Loucy (cell line): ENCODE measurements at regions not wholly inside any gene's neighbourhood (a gene's known extent, or its start where the extent isn't known, plus 50 kb on each side); places are given as distances from the start of the nearest gene placed in this dataset.

Experiments
- H2AFZ ChIP-seq: fragments of 200-600 bp; sonication (generic); 2 replicates; pipeline ENCODE4 v1.6.0; 2016; ENCODE audit warnings: antibody characterized with exemption, mild to moderate bottlenecking, low read length, moderate library complexity
- H3F3A ChIP-seq: fragments of 200-600 bp; 2 replicates; pipeline ENCODE4 v1.6.0; 2016; ENCODE audit warnings: antibody characterized with exemption, low read depth, mild to moderate bottlenecking
- H3K27me3 ChIP-seq: fragments of 200-600 bp; sonication (generic); 2 replicates; pipeline ENCODE4 v1.6.1; 2014; ENCODE audit warnings: low read length, mild to moderate bottlenecking; ENCODE audit not compliant: insufficient read depth, poor library complexity, severe bottlenecking
- H3K36me3 ChIP-seq: fragments of 200-600 bp; sonication (generic); 2 replicates; pipeline ENCODE4 v1.6.1; 2016; ENCODE audit warnings: low read length; ENCODE audit not compliant: insufficient read depth
- H3K4me1 ChIP-seq: fragments of 200-600 bp; sonication (generic); 2 replicates; pipeline ENCODE4 v1.5.1; 2014; ENCODE audit warnings: low read length, mild to moderate bottlenecking; ENCODE audit not compliant: insufficient read depth, poor library complexity, severe bottlenecking
- H3K4me2 ChIP-seq: fragments of 200-600 bp; sonication (generic); 2 replicates; pipeline ENCODE4 v1.6.0; 2014; ENCODE audit warnings: antibody characterized with exemption, low read length, low read depth, mild to moderate bottlenecking; ENCODE audit not compliant: poor library complexity, severe bottlenecking
- H3K4me3 ChIP-seq: fragments of 200-600 bp; sonication (generic); 2 replicates; pipeline ENCODE4 v1.5.1; 2014; ENCODE audit warnings: low read length, mild to moderate bottlenecking, mixed read lengths; ENCODE audit not compliant: poor library complexity, severe bottlenecking
- H3K79me2 ChIP-seq: fragments of 200-600 bp; sonication (generic); 2 replicates; pipeline ENCODE4 v1.6.1; 2014; ENCODE audit warnings: low read length; ENCODE audit not compliant: insufficient read depth
- H3K9ac ChIP-seq: fragments of 200-600 bp; sonication (generic); 2 replicates; pipeline ENCODE4 v1.6.0; 2014; ENCODE audit warnings: mild to moderate bottlenecking, low read depth, low read length, moderate library complexity; ENCODE audit not compliant: poor library complexity, severe bottlenecking
- H3K9me2 ChIP-seq: fragments of 200-600 bp; sonication (generic); replicated peaks from 2 replicates; pipeline ENCODE4 v1.6.1; 2016; ENCODE audit warnings: low read depth, low read length, mixed read lengths
- H3K9me3 ChIP-seq: fragments of 200-600 bp; sonication (generic); 2 replicates; pipeline ENCODE4 v1.6.1; 2014; ENCODE audit warnings: mild to moderate bottlenecking, antibody characterized with exemption, low read length, low read depth; ENCODE audit not compliant: insufficient read depth
- H4K20me1 ChIP-seq: fragments of 200-600 bp; sonication (generic); 2 replicates; pipeline ENCODE4 v1.6.0; 2014; ENCODE audit warnings: antibody characterized with exemption, low read length, mild to moderate bottlenecking; ENCODE audit not compliant: insufficient read depth, poor library complexity, severe bottlenecking
- EZH2phosphoT487 ChIP-seq: fragments of 200-600 bp; IDR thresholded peaks from 2 replicates; pipeline ENCODE4 v1.6.1; 2018; ENCODE audit warnings: antibody characterized with exemption, mild to moderate bottlenecking, moderate library complexity, borderline replicate concordance
- TF ChIP-seq, protein P1 (sequence below): fragments of 200-600 bp; sonication (generic); conservative IDR thresholded peaks from 2 replicates; pipeline ENCODE4 v1.5.1; 2014; ENCODE audit warnings: mild to moderate bottlenecking, antibody characterized with exemption, low read length

GRCh38 chr11:79515781-79516180 is 75.0 kb upstream of the TENM4 start:
- Histone ChIP-seq H3K4me1 (no peaks in the 10 kb centered on the region), H3K9me3 (no peaks in the 10 kb centered on the region; the same call in 1 of the 2 replicates), H3K9me2 (no peaks in the 10 kb centered on the region), H3K36me3 (no peaks in the 10 kb centered on the region), H3K27me3 (no peaks in the 10 kb centered on the region), H2AFZ (no peak overlapping the region), H3K4me3 (no peak overlapping the region), H3K4me2 (no peak overlapping the region), H3K9ac (no peak overlapping the region), H3F3A (no peaks in the 10 kb centered on the region), H4K20me1 (no peaks in the 10 kb centered on the region), H3K79me2 (no peaks in the 10 kb centered on the region)
- TF ChIP-seq, protein P1, sequence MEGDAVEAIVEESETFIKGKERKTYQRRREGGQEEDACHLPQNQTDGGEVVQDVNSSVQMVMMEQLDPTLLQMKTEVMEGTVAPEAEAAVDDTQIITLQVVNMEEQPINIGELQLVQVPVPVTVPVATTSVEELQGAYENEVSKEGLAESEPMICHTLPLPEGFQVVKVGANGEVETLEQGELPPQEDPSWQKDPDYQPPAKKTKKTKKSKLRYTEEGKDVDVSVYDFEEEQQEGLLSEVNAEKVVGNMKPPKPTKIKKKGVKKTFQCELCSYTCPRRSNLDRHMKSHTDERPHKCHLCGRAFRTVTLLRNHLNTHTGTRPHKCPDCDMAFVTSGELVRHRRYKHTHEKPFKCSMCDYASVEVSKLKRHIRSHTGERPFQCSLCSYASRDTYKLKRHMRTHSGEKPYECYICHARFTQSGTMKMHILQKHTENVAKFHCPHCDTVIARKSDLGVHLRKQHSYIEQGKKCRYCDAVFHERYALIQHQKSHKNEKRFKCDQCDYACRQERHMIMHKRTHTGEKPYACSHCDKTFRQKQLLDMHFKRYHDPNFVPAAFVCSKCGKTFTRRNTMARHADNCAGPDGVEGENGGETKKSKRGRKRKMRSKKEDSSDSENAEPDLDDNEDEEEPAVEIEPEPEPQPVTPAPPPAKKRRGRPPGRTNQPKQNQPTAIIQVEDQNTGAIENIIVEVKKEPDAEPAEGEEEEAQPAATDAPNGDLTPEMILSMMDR = no peak
- TF ChIP-seq EZH2phosphoT487 = no peak

DNA sequence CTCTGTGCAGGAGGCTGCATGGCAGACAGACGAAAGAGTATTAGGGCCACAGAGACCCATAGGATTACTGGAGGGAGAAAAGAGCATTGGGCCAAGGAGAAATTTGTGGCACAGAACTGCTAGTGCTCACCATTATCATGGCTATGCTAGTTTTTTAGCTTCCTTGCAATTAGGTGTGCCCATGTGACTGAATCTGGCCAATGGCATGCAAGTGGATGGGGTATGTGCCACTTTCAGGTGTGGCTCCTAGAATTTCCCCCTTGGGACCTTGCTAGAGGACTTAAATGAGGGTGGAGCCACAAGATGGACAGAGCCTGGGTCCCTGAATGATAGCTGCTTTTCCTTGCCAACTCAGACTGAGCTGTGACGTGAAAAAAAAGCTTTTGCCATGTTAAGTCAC is 73.9 kb upstream of the TENM4 start:
- Histone ChIP-seq H4K20me1 (no peaks in the 10 kb centered on the region), H2AFZ (no peak overlapping the region), H3K27me3 (no peaks in the 10 kb centered on the region), H3K4me3 (no peak overlapping the region), H3K4me2 (no peak overlapping the region), H3K9me3 (no peaks in the 10 kb centered on the region; the same call in 1 of the 2 replicates), H3K36me3 (no peaks in the 10 kb centered on the region), H3K79me2 (no peaks in the 10 kb centered on the region), H3F3A (no peaks in the 10 kb centered on the region), H3K9ac (no peak overlapping the region), H3K9me2 (no peaks in the 10 kb centered on the region), H3K4me1 (no peaks in the 10 kb centered on the region)
- TF ChIP-seq, protein P1 = no peak
- no peak for TF ChIP-seq EZH2phosphoT487

DNA sequence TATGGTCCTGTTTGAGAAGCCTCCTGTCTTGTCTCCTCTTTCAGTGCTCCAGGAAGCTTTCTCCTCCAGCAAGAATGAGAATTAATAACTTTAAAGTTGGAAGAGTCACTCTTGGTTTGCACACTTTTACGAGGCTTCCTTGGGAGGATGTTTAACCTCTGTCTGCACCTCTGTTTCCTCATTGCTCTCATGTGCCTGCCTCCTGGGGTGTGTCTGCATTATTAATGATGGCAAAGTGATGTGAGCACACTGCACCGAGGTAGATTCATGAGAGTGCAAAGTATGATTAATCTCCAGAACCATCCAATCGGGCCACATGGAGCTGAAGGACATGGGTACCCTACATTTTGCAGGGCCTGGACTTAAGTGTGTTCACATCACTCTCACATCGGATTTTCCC is 73.5 kb upstream of the TENM4 start:
- no peak overlapping the region for H3K4me2 ChIP-seq
- H3K9ac ChIP-seq = no peak overlapping the region
- no peaks in the 10 kb centered on the region for H3K79me2 ChIP-seq
- no peaks in the 10 kb centered on the region for H3F3A ChIP-seq
- H3K4me1 ChIP-seq = no peaks in the 10 kb centered on the region
- H3K9me2 ChIP-seq = no peaks in the 10 kb centered on the region
- H3K4me3 ChIP-seq = no peak overlapping the region
- H3K9me3 ChIP-seq = no peaks in the 10 kb centered on the region; the same call in 1 of the 2 replicates
- no peaks in the 10 kb centered on the region for H3K36me3 ChIP-seq
- H2AFZ ChIP-seq = no peak overlapping the region
- H3K27me3 ChIP-seq = no peaks in the 10 kb centered on the region
- no peaks in the 10 kb centered on the region for H4K20me1 ChIP-seq
- TF ChIP-seq, protein P1 = no peak
- TF ChIP-seq EZH2phosphoT487 = no peak
